GM12878 (cell line): ENCODE measurements at regions not wholly inside any gene's neighbourhood (a gene's known extent, or its start where the extent isn't known, plus 50 kb on each side); places are given as distances from the start of the nearest gene placed in this dataset.

Experiments used
- ATAC-seq: fragments of 200-7000 bp; cut with Tn5 transposase; 3 replicates; pipeline ENCODE4 v1.9.1; 2020; ENCODE audit warnings: mild to moderate bottlenecking, moderate library complexity
- BruUV-seq: library from RNA; stranded (reverse); fragments of 400-500 nt; replicated peaks from 2 replicates; lab custom pipeline; 2021; lab: Mats Ljungman, UMichigan
- CTCF ChIA-PET: fragments of 300-600 bp; sonication (Branson Sonifier 250); formaldehyde crosslinking; extraction: SDS; loops from one replicate; lab custom pipeline; 2021; ENCODE audit warnings: inconsistent platforms; lab: Yijun Ruan, JAX
- POLR2A ChIA-PET: fragments of 350-600 bp; formaldehyde crosslinking; extraction: SDS; loops from one replicate; lab custom pipeline; 2021; ENCODE audit warnings: inconsistent platforms; lab: Charles Lee
- RAD21 ChIA-PET: fragments of 300-600 bp; sonication (Branson Sonifier 250); formaldehyde crosslinking; loops from one replicate; lab custom pipeline; 2023; ENCODE audit warnings: antibody characterized with exemption; ENCODE audit not compliant: unreplicated experiment; lab: Charles Lee
- SMC1A ChIA-PET: fragments of 300-600 bp; sonication (Branson Sonifier 250); formaldehyde crosslinking; loops from one replicate; lab custom pipeline; 2023; ENCODE audit not compliant: unreplicated experiment, uncharacterized antibody; lab: Charles Lee
- DNase-seq: peaks from one replicate; pipeline ENCODE4 v3.0.0-alpha.2; 2011; ENCODE audit warnings: low read depth, low spot score
- FAIRE-seq: peaks from 3 replicates; lab custom pipeline; 2011; peaks lifted over from hg19 to GRCh38; lab: Jason Lieb, UNC
- H2AFZ ChIP-seq: 2 replicates; pipeline ENCODE4 v1.6.0; 2011; ENCODE audit warnings: low read depth, low read length, control low read depth; ENCODE audit not compliant: control insufficient read depth
- H3K27ac ChIP-seq: 2 replicates; pipeline ENCODE4 v1.5.1; 2011; ENCODE audit warnings: control low read depth; ENCODE audit not compliant: control insufficient read depth, insufficient read depth
- H3K27me3 ChIP-seq, 2 experiments: replicated peaks in 1 of 2; 2 replicates each; pipeline versions ENCODE4 v1.6.0 to v1.6.1; 2011; ENCODE audit warnings: low read length in 1 of 2; ENCODE audit not compliant: control insufficient read depth in 2 of 2, insufficient read depth in 2 of 2
- H3K36me3 ChIP-seq, 2 experiments: 2 replicates each; pipeline ENCODE4 v1.5.1; 2011; ENCODE audit warnings: low read length in 1 of 2; ENCODE audit not compliant: control insufficient read depth in 2 of 2, insufficient read depth in 2 of 2
- H3K4me1 ChIP-seq: 2 replicates; pipeline ENCODE4 v1.6.1; 2011; ENCODE audit warnings: mild to moderate bottlenecking, low read length, moderate library complexity, mixed read lengths; ENCODE audit not compliant: control insufficient read depth, insufficient read depth
- H3K4me2 ChIP-seq: 2 replicates; pipeline ENCODE4 v1.6.0; 2011; ENCODE audit warnings: control low read depth; ENCODE audit not compliant: control insufficient read depth, insufficient read depth
- H3K4me3 ChIP-seq: fragments of 200-600 bp; sonication (generic); 2 replicates; pipeline ENCODE4 v1.5.1; 2016
- H3K79me2 ChIP-seq: 2 replicates; pipeline ENCODE4 v1.6.0; 2011; ENCODE audit warnings: low read length; ENCODE audit not compliant: control insufficient read depth, insufficient read depth
- H3K9ac ChIP-seq: 2 replicates; pipeline ENCODE4 v1.8.0; 2011; ENCODE audit warnings: low read length, control low read depth, mixed read lengths; ENCODE audit not compliant: control insufficient read depth, insufficient read depth
- H3K9me3 ChIP-seq: replicated peaks from 3 replicates; pipeline ENCODE4 v1.5.1; 2011; ENCODE audit warnings: mild to moderate bottlenecking, low read length; ENCODE audit not compliant: control insufficient read depth, insufficient read depth
- H4K20me1 ChIP-seq: 2 replicates; pipeline ENCODE4 v1.6.0; 2011; ENCODE audit not compliant: control insufficient read depth, insufficient read depth
- CREM ChIP-seq: IDR thresholded peaks from 2 replicates; pipeline ENCODE4 v1.6.1; 2014; ENCODE audit warnings: antibody characterized with exemption, low read depth
- EP300 ChIP-seq, 2 experiments: fragments of 150-350 bp in 1 of 2; IDR thresholded peaks; 2 replicates each; pipeline ENCODE4 v1.6.1; 2011 to 2012; ENCODE audit warnings: low read depth in 2 of 2, low read length in 2 of 2, borderline replicate concordance in 1 of 2, improper control_type of control experiment in 1 of 2, inconsistent platforms in 1 of 2; ENCODE audit not compliant: control insufficient read depth in 1 of 2
- FOS ChIP-seq: IDR thresholded peaks from 3 replicates; pipeline ENCODE4 v1.6.1; 2011; ENCODE audit warnings: borderline replicate concordance; ENCODE audit not compliant: insufficient read length; ENCODE audit errors: extremely low read depth
- LARP7 ChIP-seq: fragments of 450-650 bp; IDR thresholded peaks from 2 replicates; pipeline ENCODE4 v1.6.1; 2017; ENCODE audit warnings: mild to moderate bottlenecking
- MXI1 ChIP-seq: fragments of 150-350 bp; IDR thresholded peaks from 2 replicates; pipeline ENCODE4 v1.6.1; 2011; ENCODE audit warnings: low read depth, mild to moderate bottlenecking, inconsistent platforms, low read length, improper control_type of control experiment
- MYB ChIP-seq: fragments of 150-350 bp; IDR thresholded peaks from 2 replicates; pipeline ENCODE4 v1.6.1; 2014; ENCODE audit warnings: mild to moderate bottlenecking, low read depth, low read length, borderline replicate concordance
- NR2C2 ChIP-seq: IDR thresholded peaks from 2 replicates; pipeline ENCODE4 v1.6.1; 2011; ENCODE audit warnings: borderline replicate concordance, low read depth; ENCODE audit not compliant: control insufficient read depth, insufficient read length
- RELA ChIP-seq: fragments of 450-650 bp; IDR thresholded peaks from 2 replicates; pipeline ENCODE4 v1.8.0; 2014; ENCODE audit warnings: borderline replicate concordance; ENCODE audit not compliant: partially characterized antibody
- RFX5 ChIP-seq: IDR thresholded peaks from 2 replicates; pipeline ENCODE4 v1.6.1; 2011; ENCODE audit warnings: low read depth, low read length, improper control_type of control experiment
- SP1 ChIP-seq: IDR thresholded peaks from one replicate; pipeline ENCODE4 v1.6.1; 2011; ENCODE audit warnings: low read depth, low read length
- STAT1 ChIP-seq: fragments of 450-650 bp; conservative IDR thresholded peaks from 2 replicates; pipeline ENCODE4 v1.6.1; 2014; ENCODE audit warnings: antibody characterized with exemption, mild to moderate bottlenecking
- SUPT20H ChIP-seq: IDR thresholded peaks from 2 replicates; pipeline ENCODE4 v1.6.1; 2011; ENCODE audit warnings: low read depth, mild to moderate bottlenecking, low read length, moderate library complexity, borderline replicate concordance; ENCODE audit not compliant: control insufficient read depth
- ZNF217 ChIP-seq: fragments of 450-650 bp; IDR thresholded peaks from 2 replicates; pipeline ENCODE4 v1.6.1; 2017; ENCODE audit warnings: antibody characterized with exemption, mild to moderate bottlenecking
- WGBS: methylation state at CpG from one replicate; pipeline ENCODE4 v1.1.6; 2016; ENCODE audit warnings: low lambda C conversion rate; ENCODE audit not compliant: insufficient replicate concordance, insufficient coverage; ENCODE audit errors: missing lambda C conversion rate; 5-methylcytosine and 5-hydroxymethylcytosine counted together
- in situ Hi-C: fragments of 300-500 bp; cut with MboI; formaldehyde crosslinking; loops from 9 replicates; pipeline ENCODE4 v1.14.3; 2018; ENCODE audit warnings: mixed read lengths
- intact Hi-C: fragments of 100-400 bp; cut with micrococcal nuclease; formaldehyde crosslinking; loops from one replicate; pipeline ENCODE4 v1.14.2; 2022; ENCODE audit not compliant: unreplicated experiment
- TF ChIP-seq, protein P1 (sequence below): IDR thresholded peaks from 2 replicates; pipeline ENCODE4 v1.6.1; 2012; ENCODE audit warnings: improper control_type of control experiment, low read depth, low read length; ENCODE audit not compliant: insufficient replicate concordance
- TF ChIP-seq, protein P2 (sequence below): IDR thresholded peaks from 2 replicates; pipeline ENCODE4 v1.6.1; 2012; ENCODE audit warnings: low read depth, low read length, improper control_type of control experiment
- TF ChIP-seq, protein P3 (sequence below): IDR thresholded peaks from 2 replicates; pipeline ENCODE4 v1.6.1; 2011; ENCODE audit warnings: borderline replicate concordance, low read depth, mild to moderate bottlenecking, moderate library complexity, mixed read lengths, low read length; ENCODE audit not compliant: insufficient read depth; ENCODE audit errors: extremely low read length

DNA sequence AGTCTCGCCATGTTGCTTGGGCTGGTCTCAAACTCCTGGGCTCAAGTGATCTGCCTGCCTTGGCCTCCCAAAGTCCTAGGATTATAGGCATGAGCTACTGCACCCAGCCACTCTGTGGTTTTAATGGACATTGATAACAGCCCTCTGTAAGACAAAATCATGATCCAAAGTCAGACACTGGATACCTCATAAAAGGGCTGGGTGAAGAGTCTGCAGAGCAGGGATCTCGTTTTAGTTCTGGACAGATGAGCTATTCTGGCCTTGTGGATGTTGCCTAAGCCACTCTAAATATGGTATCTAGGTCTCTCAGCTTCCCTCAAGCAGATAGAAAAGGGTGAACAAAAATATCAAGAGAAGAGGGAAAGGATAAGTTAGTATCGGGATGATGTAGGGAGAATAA lies 133.4 kb upstream of the OSMR start:
- no peak overlapping the region for H3K4me3 ChIP-seq
- RAD21 ChIA-PET, result interaction anchor here (1.9 kb wide), 1 partner anchor 271 kb away, joined by 5 read pairs; no protein-coding TSS in a partner anchor
- no peak overlapping the region for H3K9ac ChIP-seq
- CTCF ChIA-PET, result interaction anchor here (0.6 kb wide), 2 partner anchors 80 to 330 kb away, joined by 3 read pairs; no protein-coding TSS in a partner anchor
- H3K4me1 ChIP-seq, result no peaks in the 10 kb centered on the region
- no peak for ATAC-seq
- no peaks in the 10 kb centered on the region for H3K79me2 ChIP-seq
- 13% methylated on average over 3 of the region's 3 CpGs for WGBS
- POLR2A ChIA-PET, result no interaction called here
- no TSS peak for BruUV-seq
- no peaks in the 10 kb centered on the region for H3K9me3 ChIP-seq
- no peak overlapping the region for H2AFZ ChIP-seq
- DNase-seq, result no peak
- no peak overlapping the region for H3K27ac ChIP-seq
- FAIRE-seq, result no peak
- in situ Hi-C loops, result no loop called here
- no peaks in the 10 kb centered on the region for H3K27me3 ChIP-seq
- no peaks in the 10 kb centered on the region for H4K20me1 ChIP-seq
- SMC1A ChIA-PET, result interaction anchor here (0.7 to 1.4 kb wide), 2 partner anchors 95 to 97 kb away, joined by 3 to 4 read pairs; no protein-coding TSS in a partner anchor
- TF ChIP-seq NR2C2 (no peak), EP300 (IDR thresholded peaks at IDR 0.05; ENCODE audit: borderline replicate concordance in 1 of 2, control insufficient read depth in 1 of 2, low read depth in 2 of 2, low read length in 2 of 2) (no peak), ZNF217 (no peak), LARP7 (no peak), SUPT20H (no peak), MYB (no peak), RELA (no peak), MXI1 (no peak), FOS (no peak), STAT1 (no peak), CREM (no peak), RFX5 (no peak), SP1 (no peak)
- TF ChIP-seq, protein P1, sequence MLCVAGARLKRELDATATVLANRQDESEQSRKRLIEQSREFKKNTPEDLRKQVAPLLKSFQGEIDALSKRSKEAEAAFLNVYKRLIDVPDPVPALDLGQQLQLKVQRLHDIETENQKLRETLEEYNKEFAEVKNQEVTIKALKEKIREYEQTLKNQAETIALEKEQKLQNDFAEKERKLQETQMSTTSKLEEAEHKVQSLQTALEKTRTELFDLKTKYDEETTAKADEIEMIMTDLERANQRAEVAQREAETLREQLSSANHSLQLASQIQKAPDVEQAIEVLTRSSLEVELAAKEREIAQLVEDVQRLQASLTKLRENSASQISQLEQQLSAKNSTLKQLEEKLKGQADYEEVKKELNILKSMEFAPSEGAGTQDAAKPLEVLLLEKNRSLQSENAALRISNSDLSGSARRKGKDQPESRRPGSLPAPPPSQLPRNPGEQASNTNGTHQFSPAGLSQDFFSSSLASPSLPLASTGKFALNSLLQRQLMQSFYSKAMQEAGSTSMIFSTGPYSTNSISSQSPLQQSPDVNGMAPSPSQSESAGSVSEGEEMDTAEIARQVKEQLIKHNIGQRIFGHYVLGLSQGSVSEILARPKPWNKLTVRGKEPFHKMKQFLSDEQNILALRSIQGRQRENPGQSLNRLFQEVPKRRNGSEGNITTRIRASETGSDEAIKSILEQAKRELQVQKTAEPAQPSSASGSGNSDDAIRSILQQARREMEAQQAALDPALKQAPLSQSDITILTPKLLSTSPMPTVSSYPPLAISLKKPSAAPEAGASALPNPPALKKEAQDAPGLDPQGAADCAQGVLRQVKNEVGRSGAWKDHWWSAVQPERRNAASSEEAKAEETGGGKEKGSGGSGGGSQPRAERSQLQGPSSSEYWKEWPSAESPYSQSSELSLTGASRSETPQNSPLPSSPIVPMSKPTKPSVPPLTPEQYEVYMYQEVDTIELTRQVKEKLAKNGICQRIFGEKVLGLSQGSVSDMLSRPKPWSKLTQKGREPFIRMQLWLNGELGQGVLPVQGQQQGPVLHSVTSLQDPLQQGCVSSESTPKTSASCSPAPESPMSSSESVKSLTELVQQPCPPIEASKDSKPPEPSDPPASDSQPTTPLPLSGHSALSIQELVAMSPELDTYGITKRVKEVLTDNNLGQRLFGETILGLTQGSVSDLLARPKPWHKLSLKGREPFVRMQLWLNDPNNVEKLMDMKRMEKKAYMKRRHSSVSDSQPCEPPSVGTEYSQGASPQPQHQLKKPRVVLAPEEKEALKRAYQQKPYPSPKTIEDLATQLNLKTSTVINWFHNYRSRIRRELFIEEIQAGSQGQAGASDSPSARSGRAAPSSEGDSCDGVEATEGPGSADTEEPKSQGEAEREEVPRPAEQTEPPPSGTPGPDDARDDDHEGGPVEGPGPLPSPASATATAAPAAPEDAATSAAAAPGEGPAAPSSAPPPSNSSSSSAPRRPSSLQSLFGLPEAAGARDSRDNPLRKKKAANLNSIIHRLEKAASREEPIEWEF, result no peak
- TF ChIP-seq, protein P2, sequence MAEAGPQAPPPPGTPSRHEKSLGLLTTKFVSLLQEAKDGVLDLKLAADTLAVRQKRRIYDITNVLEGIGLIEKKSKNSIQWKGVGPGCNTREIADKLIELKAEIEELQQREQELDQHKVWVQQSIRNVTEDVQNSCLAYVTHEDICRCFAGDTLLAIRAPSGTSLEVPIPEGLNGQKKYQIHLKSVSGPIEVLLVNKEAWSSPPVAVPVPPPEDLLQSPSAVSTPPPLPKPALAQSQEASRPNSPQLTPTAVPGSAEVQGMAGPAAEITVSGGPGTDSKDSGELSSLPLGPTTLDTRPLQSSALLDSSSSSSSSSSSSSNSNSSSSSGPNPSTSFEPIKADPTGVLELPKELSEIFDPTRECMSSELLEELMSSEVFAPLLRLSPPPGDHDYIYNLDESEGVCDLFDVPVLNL, result no peak
- TF ChIP-seq, protein P3, sequence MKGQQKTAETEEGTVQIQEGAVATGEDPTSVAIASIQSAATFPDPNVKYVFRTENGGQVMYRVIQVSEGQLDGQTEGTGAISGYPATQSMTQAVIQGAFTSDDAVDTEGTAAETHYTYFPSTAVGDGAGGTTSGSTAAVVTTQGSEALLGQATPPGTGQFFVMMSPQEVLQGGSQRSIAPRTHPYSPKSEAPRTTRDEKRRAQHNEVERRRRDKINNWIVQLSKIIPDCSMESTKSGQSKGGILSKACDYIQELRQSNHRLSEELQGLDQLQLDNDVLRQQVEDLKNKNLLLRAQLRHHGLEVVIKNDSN, result no peak
- TF ChIP-seq, all 136 proteins: peak for 0
- intact Hi-C loops, result no loop called here
- H3K4me2 ChIP-seq, result no peak overlapping the region
- no peaks in the 10 kb centered on the region for H3K36me3 ChIP-seq
